HCT116 (cell line): ENCODE measurements at regions not wholly inside any gene's neighbourhood (a gene's known extent, or its start where the extent isn't known, plus 50 kb on each side); places are given as distances from the start of the nearest gene placed in this dataset.

Source experiments
- ATAC-seq: fragments of 200-7000 bp; cut with Tn5 transposase; 2 replicates; pipeline ENCODE4 v1.9.1; 2020; ENCODE audit warnings: mild to moderate bottlenecking, moderate library complexity
- BruUV-seq: library from RNA; stranded (reverse); fragments of 400-500 nt; replicated peaks from 2 replicates; lab custom pipeline; 2021; lab: Mats Ljungman, UMichigan
- CTCF ChIA-PET: fragments of 300-600 bp; sonication (Branson Sonifier 250); formaldehyde crosslinking; loops from one replicate; lab custom pipeline; 2021; ENCODE audit warnings: antibody characterized with exemption; lab: Charles Lee
- POLR2A ChIA-PET: fragments of 300-600, 350-600 bp; sonication (Branson Sonifier 250); formaldehyde crosslinking; loops from one replicate; lab custom pipeline; 2021; ENCODE audit warnings: antibody characterized with exemption; lab: Charles Lee
- RAD21 ChIA-PET, 2 experiments: fragments of 300-600 bp; sonication (Branson Sonifier 250); formaldehyde crosslinking; loops; one replicate each; lab custom pipeline; 2023; ENCODE audit warnings: low total read pairs in 2 of 2; ENCODE audit not compliant: uncharacterized antibody in 2 of 2, unreplicated experiment in 2 of 2, low non-redundant PET in 1 of 2; lab: Charles Lee
- DNase-seq: peaks from one replicate; pipeline ENCODE4 v3.0.0-alpha.2; 2010; ENCODE audit warnings: low read depth, low spot score
- H2AFZ ChIP-seq: fragments of 200-600 bp; shearing (Covaris generic), sonication (generic); 2 replicates; pipeline ENCODE4 v1.6.1; 2017; ENCODE audit warnings: low read depth, mixed run types, mixed read lengths, antibody characterized with exemption, low read length; ENCODE audit not compliant: poor library complexity, severe bottlenecking
- H3K27ac ChIP-seq: 2 replicates; pipeline ENCODE4 v1.5.1; 2012; ENCODE audit warnings: low read depth, low read length
- H3K27me3 ChIP-seq: fragments of 200-600 bp; sonication (generic); 2 replicates; pipeline ENCODE4 v1.6.1; 2016; ENCODE audit warnings: mixed run types, low read length, mixed read lengths; ENCODE audit not compliant: insufficient read depth
- H3K36me3 ChIP-seq, 2 experiments: fragments of 200-500 bp in 1 of 2; fragments of 200-600 bp in 1 of 2; sonication (Bioruptor generic) in 1 of 2; sonication (generic) in 1 of 2; 2 replicates each; pipeline versions ENCODE4 v1.5.1 to v1.6.1; 2014 to 2016; ENCODE audit warnings: low read length in 2 of 2, inconsistent platforms in 1 of 2, mixed read lengths in 1 of 2, mixed run types in 1 of 2; ENCODE audit not compliant: insufficient read depth in 2 of 2, control insufficient read depth in 1 of 2
- H3K4me1 ChIP-seq, 2 experiments: fragments of 200-600 bp in 1 of 2; sonication (generic) in 1 of 2; 2 replicates each; pipeline versions ENCODE4 v1.5.1 to v1.6.1; 2012 to 2017; ENCODE audit warnings: low read length in 2 of 2, inconsistent platforms in 1 of 2, mild to moderate bottlenecking in 1 of 2, mixed read lengths in 1 of 2, mixed run types in 1 of 2, moderate library complexity in 1 of 2; ENCODE audit not compliant: insufficient read depth in 2 of 2, control insufficient read depth in 1 of 2
- H3K4me2 ChIP-seq: fragments of 200-600 bp; sonication (generic); 2 replicates; pipeline ENCODE4 v1.6.1; 2017; ENCODE audit warnings: mixed run types, low read length, mixed read lengths
- H3K4me3 ChIP-seq, 2 experiments: fragments of 200-600 bp in 1 of 2; sonication (generic) in 1 of 2; replicated peaks in 1 of 2; 2 replicates each; pipeline ENCODE4 v1.5.1; 2011 to 2016; ENCODE audit warnings: low read length in 2 of 2, control low read depth in 1 of 2, low read depth in 1 of 2, mild to moderate bottlenecking in 1 of 2, mixed read lengths in 1 of 2, mixed run types in 1 of 2
- H3K79me2 ChIP-seq: fragments of 200-600 bp; sonication (generic); 2 replicates; pipeline ENCODE4 v1.6.1; 2017; ENCODE audit warnings: mild to moderate bottlenecking, mixed run types, low read length, moderate library complexity, mixed read lengths; ENCODE audit not compliant: insufficient read depth
- H3K9ac ChIP-seq: fragments of 200-600 bp; sonication (generic); 2 replicates; pipeline ENCODE4 v1.6.1; 2016; ENCODE audit warnings: low read length, mixed read lengths
- H3K9me2 ChIP-seq: fragments of 200-600 bp; sonication (generic), shearing (Covaris generic); 2 replicates; pipeline ENCODE4 v1.6.1; 2017; ENCODE audit warnings: mixed run types, mild to moderate bottlenecking, moderate library complexity; ENCODE audit not compliant: insufficient read depth
- H3K9me3 ChIP-seq, 2 experiments: fragments of 200-500 bp in 1 of 2; fragments of 200-600 bp in 1 of 2; sonication (Bioruptor generic) in 1 of 2; sonication (generic) in 1 of 2; 2 replicates each; pipeline ENCODE4 v1.6.1; 2014 to 2017; ENCODE audit warnings: low read length in 2 of 2, mixed read lengths in 2 of 2, inconsistent platforms in 1 of 2, low read depth in 1 of 2, mild to moderate bottlenecking in 1 of 2, mixed run types in 1 of 2, moderate library complexity in 1 of 2; ENCODE audit not compliant: control insufficient read depth in 1 of 2, insufficient read depth in 1 of 2
- H4K20me1 ChIP-seq: fragments of 200-600 bp; sonication (generic), shearing (Covaris generic); 2 replicates; pipeline ENCODE4 v1.6.1; 2017; ENCODE audit warnings: mixed run types, mild to moderate bottlenecking, moderate library complexity; ENCODE audit not compliant: insufficient read depth
- CEBPB ChIP-seq: IDR thresholded peaks from 2 replicates; pipeline ENCODE4 v1.6.1; 2012; ENCODE audit warnings: low read depth
- EGR1 ChIP-seq: IDR thresholded peaks from 2 replicates; pipeline ENCODE4 v1.6.1; 2012; ENCODE audit warnings: low read depth
- ELF1 ChIP-seq: IDR thresholded peaks from 2 replicates; pipeline ENCODE4 v1.6.1; 2012; ENCODE audit warnings: low read depth, borderline replicate concordance
- EZH2 ChIP-seq: fragments of 200-600 bp; sonication (generic); IDR thresholded peaks from 2 replicates; pipeline ENCODE4 v1.6.1; 2017; ENCODE audit warnings: antibody characterized with exemption, mixed run types
- EZH2phosphoT487 ChIP-seq: fragments of 200-600 bp; IDR thresholded peaks from 2 replicates; pipeline ENCODE4 v1.6.1; 2018; ENCODE audit warnings: antibody characterized with exemption, borderline replicate concordance
- FOSL1 ChIP-seq: IDR thresholded peaks from 2 replicates; pipeline ENCODE4 v1.6.1; 2012; ENCODE audit warnings: low read depth
- JUND ChIP-seq: IDR thresholded peaks from 2 replicates; pipeline ENCODE4 v1.6.1; 2012
- POLR2A ChIP-seq: IDR thresholded peaks from 2 replicates; pipeline ENCODE4 v1.7.0; 2011; ENCODE audit warnings: borderline replicate concordance; ENCODE audit not compliant: insufficient read depth, insufficient read length; ENCODE audit errors: extremely low read depth
- POLR2AphosphoS5 ChIP-seq: IDR thresholded peaks from 2 replicates; pipeline ENCODE4 v1.6.1; 2011; ENCODE audit warnings: mild to moderate bottlenecking, low read depth, low read length, moderate library complexity
- RAD21 ChIP-seq: IDR thresholded peaks from 2 replicates; pipeline ENCODE4 v1.6.1; 2012; ENCODE audit warnings: low read depth, mild to moderate bottlenecking
- YY1 ChIP-seq: IDR thresholded peaks from 2 replicates; pipeline ENCODE4 v1.6.1; 2011; ENCODE audit warnings: low read length, low read depth, moderate library complexity, mild to moderate bottlenecking; ENCODE audit not compliant: insufficient replicate concordance; ENCODE audit errors: extremely low read depth
- intact Hi-C: fragments of 100-400 bp; cut with micrococcal nuclease; formaldehyde crosslinking; loops from 2 replicates; pipeline ENCODE4 v1.10.0; 2022

GRCh38 chr4:115729739-115730266, 616.4 kb upstream of the NDST4 start:
- no peak for ATAC-seq
- no peak for DNase-seq
- POLR2A ChIA-PET, result no interaction called here
- Histone ChIP-seq H3K4me1 (no peaks in the 10 kb centered on the region), H3K27me3 (no peaks in the 10 kb centered on the region), H3K4me3 (no peak overlapping the region), H4K20me1 (no peaks in the 10 kb centered on the region), H3K9ac (no peak overlapping the region), H3K36me3 (no peaks in the 10 kb centered on the region), H3K9me2 (peaks cover 3% of the 10 kb centered on the region; the same call in 1 of the 2 replicates), H3K9me3 (no peaks in the 10 kb centered on the region), H3K27ac (no peak overlapping the region), H3K79me2 (no peaks in the 10 kb centered on the region), H3K4me2 (no peak overlapping the region), H2AFZ (no peak overlapping the region)
- RAD21 ChIA-PET, result no interaction called here
- intact Hi-C loops, result no loop called here
- no TSS peak for BruUV-seq
- CTCF ChIA-PET, result no interaction called here
- no peak for TF ChIP-seq EZH2phosphoT487
- no peak for TF ChIP-seq RAD21
- TF ChIP-seq POLR2AphosphoS5, result no peak
- no peak for TF ChIP-seq YY1
- no peak for TF ChIP-seq EGR1
- TF ChIP-seq CEBPB, result no peak
- TF ChIP-seq EZH2, result no peak
- TF ChIP-seq ELF1, result no peak
- no peak for TF ChIP-seq JUND

- DNase-seq (no peak), ATAC-seq (no peak)
- POLR2A ChIA-PET, result no interaction called here
- H4K20me1 ChIP-seq, result no peaks in the 10 kb centered on the region
- H3K36me3 ChIP-seq, result no peaks in the 10 kb centered on the region
- H3K4me2 ChIP-seq, result no peak overlapping the region
- no peaks in the 10 kb centered on the region for H3K27me3 ChIP-seq
- RAD21 ChIA-PET, result no interaction called here
- H3K79me2 ChIP-seq, result no peaks in the 10 kb centered on the region
- intact Hi-C loops, result no loop called here
- no peak overlapping the region for H2AFZ ChIP-seq
- H3K27ac ChIP-seq, result no peak overlapping the region
- H3K9me2 ChIP-seq, result peaks cover 3% of the 10 kb centered on the region; the same call in 1 of the 2 replicates
- no peaks in the 10 kb centered on the region for H3K4me1 ChIP-seq
- no peak overlapping the region for H3K4me3 ChIP-seq
- no peaks in the 10 kb centered on the region for H3K9me3 ChIP-seq
- TF ChIP-seq POLR2A (no peak), EZH2 (no peak), FOSL1 (no peak), EGR1 (no peak)
- CTCF ChIA-PET, result no interaction called here
- BruUV-seq, result no TSS peak
- H3K9ac ChIP-seq, result no peak overlapping the region
Observed at GRCh38 chr4:115723621-115724020, 610.2 kb upstream of the NDST4 start.
